PC-9 (cell line): ENCODE measurements at regions not wholly inside any gene's neighbourhood (a gene's known extent, or its start where the extent isn't known, plus 50 kb on each side); places are given as distances from the start of the nearest gene placed in this dataset.

ENCODE experiments used
- EZH2 ChIP-seq: fragments of 200-600 bp; sonication (generic); IDR thresholded peaks from 2 replicates; pipeline ENCODE4 v1.8.0; 2017; ENCODE audit warnings: antibody characterized with exemption, low read depth
- TF ChIP-seq, protein P1 (sequence below): fragments of 200-600 bp; sonication (generic); conservative IDR thresholded peaks from 2 replicates; pipeline ENCODE4 v1.6.1; 2017; ENCODE audit warnings: mixed run types, antibody characterized with exemption, mild to moderate bottlenecking, moderate library complexity

DNA sequence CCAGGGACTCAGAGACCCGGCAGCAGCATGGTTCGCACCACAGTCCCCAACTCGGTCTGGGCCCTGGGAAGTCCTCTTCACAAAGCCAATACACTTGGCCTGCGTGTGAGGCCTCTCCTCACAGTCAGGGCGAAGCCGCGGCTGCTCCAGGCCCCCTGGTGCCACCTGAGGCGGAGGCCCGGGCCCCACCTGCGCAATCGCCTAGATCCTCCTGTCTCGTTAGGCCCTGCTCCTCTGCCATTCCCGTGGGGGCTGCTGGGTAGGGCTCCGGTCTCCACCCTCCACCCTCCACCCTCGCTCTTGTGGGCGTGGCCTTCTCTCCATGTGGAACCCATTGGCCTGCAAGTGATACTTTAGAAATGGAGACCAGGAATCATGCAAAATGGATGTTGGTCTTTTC lies 553.3 kb downstream of the INHBA start:
- no peak for TF ChIP-seq EZH2
- TF ChIP-seq, protein P1, sequence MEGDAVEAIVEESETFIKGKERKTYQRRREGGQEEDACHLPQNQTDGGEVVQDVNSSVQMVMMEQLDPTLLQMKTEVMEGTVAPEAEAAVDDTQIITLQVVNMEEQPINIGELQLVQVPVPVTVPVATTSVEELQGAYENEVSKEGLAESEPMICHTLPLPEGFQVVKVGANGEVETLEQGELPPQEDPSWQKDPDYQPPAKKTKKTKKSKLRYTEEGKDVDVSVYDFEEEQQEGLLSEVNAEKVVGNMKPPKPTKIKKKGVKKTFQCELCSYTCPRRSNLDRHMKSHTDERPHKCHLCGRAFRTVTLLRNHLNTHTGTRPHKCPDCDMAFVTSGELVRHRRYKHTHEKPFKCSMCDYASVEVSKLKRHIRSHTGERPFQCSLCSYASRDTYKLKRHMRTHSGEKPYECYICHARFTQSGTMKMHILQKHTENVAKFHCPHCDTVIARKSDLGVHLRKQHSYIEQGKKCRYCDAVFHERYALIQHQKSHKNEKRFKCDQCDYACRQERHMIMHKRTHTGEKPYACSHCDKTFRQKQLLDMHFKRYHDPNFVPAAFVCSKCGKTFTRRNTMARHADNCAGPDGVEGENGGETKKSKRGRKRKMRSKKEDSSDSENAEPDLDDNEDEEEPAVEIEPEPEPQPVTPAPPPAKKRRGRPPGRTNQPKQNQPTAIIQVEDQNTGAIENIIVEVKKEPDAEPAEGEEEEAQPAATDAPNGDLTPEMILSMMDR, result no peak
